Uterus (tissue), 2 donors: ENCODE measurements at regions not wholly inside any gene's neighbourhood (a gene's known extent, or its start where the extent isn't known, plus 50 kb on each side); places are given as distances from the start of the nearest gene placed in this dataset.

Experiments used
- CTCF ChIP-seq, 4 experiments: fragments of 200-600 bp in 2 of 4; fragments of 450-650 bp in 2 of 4; sonication (generic) in 2 of 4; IDR thresholded peaks; one replicate each; pipeline ENCODE4 v1.5.1; 2016 to 2019; ENCODE audit warnings: antibody characterized with exemption in 4 of 4, mild to moderate bottlenecking in 2 of 4, moderate library complexity in 1 of 4
- POLR2A ChIP-seq, 2 donors: fragments of 450-650 bp; IDR thresholded peaks; one replicate each; pipeline ENCODE4 v1.6.1; 2016; ENCODE audit warnings: antibody characterized with exemption in 2 of 2, mild to moderate bottlenecking in 1 of 2, moderate library complexity in 1 of 2

DNA sequence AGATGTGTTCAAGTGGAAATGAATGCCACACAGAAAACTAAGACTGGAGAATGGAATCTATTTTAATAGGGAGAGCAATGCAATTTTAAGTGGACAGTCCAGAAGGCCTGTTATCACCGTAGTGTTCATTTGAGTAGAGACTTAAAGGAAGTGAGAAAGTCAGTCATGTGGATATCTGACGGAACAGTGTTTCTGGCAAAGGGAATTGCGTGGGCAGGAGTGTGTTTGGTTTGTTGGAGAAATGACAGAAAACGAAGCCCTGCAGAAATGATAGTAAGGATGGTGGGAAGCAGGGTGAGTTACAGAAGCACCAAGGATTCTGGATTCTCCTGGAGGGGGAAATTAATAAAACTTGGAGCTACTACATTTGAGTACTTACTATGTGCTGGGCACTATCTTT, 776.6 kb downstream of the MED13L start:
- TF ChIP-seq CTCF (IDR thresholded peaks at IDR 0.05) (no peak), POLR2A (IDR thresholded peaks at IDR 0.05) (no peak)
